ENCODE measurements at regions not wholly inside any gene's neighbourhood (a gene's known extent, or its start where the extent isn't known, plus 50 kb on each side); places are given as distances from the start of the nearest gene placed in this dataset.

- Histone ChIP-seq H3K9ac (ENCODE audit: low read depth in 1 of 2, low read length in 2 of 2) (no peak overlapping the region), H3K4me1 (ENCODE audit: control insufficient read depth in 4 of 4, insufficient read depth in 4 of 4, low read length in 3 of 4) (peaks cover 0 to 9% (median 6%) of the 10 kb centered on the region in 4 donors)
Measured at GRCh38 chr2:215707608-215708007, 271.7 kb upstream of the FN1 start.

GRCh38 chr2:215705771-215706361 lies 270.0 kb upstream of the FN1 start:
- TF ChIP-seq EGR1 (IDR thresholded peaks at IDR 0.05; ENCODE audit: low read depth in 2 of 2) = no peak
- no peak for TF ChIP-seq JUND (IDR thresholded peaks at IDR 0.05)
- TF ChIP-seq RXRA (IDR thresholded peaks at IDR 0.05) = no peak
- TF ChIP-seq CTCF (IDR thresholded peaks at IDR 0.05; ENCODE audit: low read depth, low read length, missing input control) = no peak
- no peak for TF ChIP-seq NR2F2 (IDR thresholded peaks at IDR 0.05)
- no peak for TF ChIP-seq HNF4A (conservative IDR thresholded peaks at IDR 0.05)
- no peak for TF ChIP-seq MAX (IDR thresholded peaks at IDR 0.05)
- TF ChIP-seq YY1 (IDR thresholded peaks at IDR 0.05) = no peak
- no peak for TF ChIP-seq TAF1 (conservative IDR thresholded peaks at IDR 0.05)
- WGBS = 80% methylated on average over 2 of the region's 2 CpGs
- no peaks in the 10 kb centered on the region for H3K9me3 ChIP-seq (ENCODE audit: control insufficient read depth in 4 of 4, low read length in 3 of 4)

More at GRCh38 chr2:215707608-215708007, 271.7 kb upstream of the FN1 start:
- H3K27me3 ChIP-seq (ENCODE audit: control insufficient read depth in 4 of 4, insufficient read depth in 4 of 4, low read length in 3 of 4) = no peaks in the 10 kb centered on the region
- no peak for DNase-seq (ENCODE audit: low spot score)
- no peak overlapping the region for H3K4me3 ChIP-seq (ENCODE audit: low read depth in 1 of 3, low read length in 3 of 3)
- H3K27ac ChIP-seq (ENCODE audit: low read depth in 1 of 2, low read length in 2 of 2) = no peak overlapping the region
- H3K36me3 ChIP-seq (ENCODE audit: control insufficient read depth in 4 of 4, insufficient read depth in 3 of 4, low read depth in 1 of 4, low read length in 3 of 4) = no peaks in the 10 kb centered on the region
- TF ChIP-seq MAX (IDR thresholded peaks at IDR 0.05) (no peak), ATF3 (IDR thresholded peaks at IDR 0.05) (no peak), CTCF (IDR thresholded peaks at IDR 0.05; ENCODE audit: low read depth, low read length, missing input control) (no peak), REST (IDR thresholded peaks at IDR 0.05) (no peak), EGR1 (IDR thresholded peaks at IDR 0.05; ENCODE audit: low read depth in 2 of 2) (no peak), RXRA (IDR thresholded peaks at IDR 0.05) (no peak)
- 90% methylated on average over 7 of the region's 7 CpGs for WGBS
- H3K9me3 ChIP-seq (ENCODE audit: control insufficient read depth in 4 of 4, low read length in 3 of 4) = no peaks in the 10 kb centered on the region

More at GRCh38 chr2:215705771-215706361, 270.0 kb upstream of the FN1 start:
- Histone ChIP-seq H3K36me3 (ENCODE audit: control insufficient read depth in 4 of 4, insufficient read depth in 3 of 4, low read depth in 1 of 4, low read length in 3 of 4) (no peaks in the 10 kb centered on the region), H3K9ac (ENCODE audit: low read depth in 1 of 2, low read length in 2 of 2) (no peak overlapping the region), H3K4me3 (ENCODE audit: low read depth in 1 of 3, low read length in 3 of 3) (no peak overlapping the region), H3K27ac (ENCODE audit: low read depth in 1 of 2, low read length in 2 of 2) (no peak overlapping the region), H3K27me3 (ENCODE audit: control insufficient read depth in 4 of 4, insufficient read depth in 4 of 4, low read length in 3 of 4) (no peaks in the 10 kb centered on the region), H3K4me1 (ENCODE audit: control insufficient read depth in 4 of 4, insufficient read depth in 4 of 4, low read length in 3 of 4) (no peaks in the 10 kb centered on the region)
- DNase-seq (ENCODE audit: low spot score) = no peak

Data from liver (tissue), 8 donors.